Neural progenitor cell (in vitro differentiated cells): ENCODE measurements at regions not wholly inside any gene's neighbourhood (a gene's known extent, or its start where the extent isn't known, plus 50 kb on each side); places are given as distances from the start of the nearest gene placed in this dataset.

Source experiments
- DNase-seq: peaks from one replicate; pipeline ENCODE4 v3.0.0-alpha.2; 2016; ENCODE audit warnings: low spot score
- H2AFZ ChIP-seq: fragments of 200-600 bp; sonication (generic); replicated peaks from 2 replicates; pipeline ENCODE4 v1.6.1; 2016; ENCODE audit warnings: antibody characterized with exemption
- H3F3A ChIP-seq: fragments of 200-600 bp; sonication (generic); 2 replicates; pipeline ENCODE4 v1.6.1; 2016; ENCODE audit warnings: antibody characterized with exemption, low read depth
- H3K27ac ChIP-seq: fragments of 200-600 bp; sonication (generic); 2 replicates; pipeline ENCODE4 v1.5.1; 2016; ENCODE audit warnings: mild to moderate bottlenecking
- H3K27me3 ChIP-seq: fragments of 200-600 bp; sonication (generic); 2 replicates; pipeline ENCODE4 v1.6.1; 2016; ENCODE audit warnings: mild to moderate bottlenecking, moderate library complexity
- H3K36me3 ChIP-seq: fragments of 200-600 bp; sonication (generic); 2 replicates; pipeline ENCODE4 v1.5.1; 2016
- H3K4me1 ChIP-seq: fragments of 200-600 bp; sonication (generic); 2 replicates; pipeline ENCODE4 v1.6.1; 2016; ENCODE audit warnings: mixed run types
- H3K4me2 ChIP-seq: fragments of 200-600 bp; sonication (generic); 2 replicates; pipeline ENCODE4 v1.6.1; 2016
- H3K4me3 ChIP-seq: fragments of 200-600 bp; sonication (generic); 2 replicates; pipeline ENCODE4 v1.5.1; 2016
- H3K79me2 ChIP-seq: fragments of 200-600 bp; sonication (generic); 2 replicates; pipeline ENCODE4 v1.6.1; 2016; ENCODE audit warnings: low read depth
- H3K9ac ChIP-seq: fragments of 200-600 bp; sonication (generic); 2 replicates; pipeline ENCODE4 v1.6.1; 2016
- H3K9me3 ChIP-seq: fragments of 200-600 bp; sonication (generic); 2 replicates; pipeline ENCODE4 v1.5.1; 2016; ENCODE audit warnings: low read depth
- H4K20me1 ChIP-seq: fragments of 200-600 bp; sonication (generic); 2 replicates; pipeline ENCODE4 v1.6.1; 2016; ENCODE audit warnings: low read depth
- H3K27ac Mint-ChIP-seq: 3 replicates; pipeline ENCODE4 v1.8.0; 2021; ENCODE audit warnings: mixed read lengths
- H3K27me3 Mint-ChIP-seq: 2 replicates; pipeline ENCODE4 v1.8.0; 2022; ENCODE audit warnings: low read depth, mild to moderate bottlenecking, inconsistent platforms, moderate library complexity, mixed read lengths; ENCODE audit not compliant: insufficient read depth
- H3K36me3 Mint-ChIP-seq: 3 replicates; pipeline ENCODE4 v1.8.0; 2021; ENCODE audit warnings: mixed read lengths
- H3K4me1 Mint-ChIP-seq: 3 replicates; pipeline ENCODE4 v1.8.0; 2021; ENCODE audit warnings: mixed read lengths
- H3K4me3 Mint-ChIP-seq: 3 replicates; pipeline ENCODE4 v1.8.0; 2021; ENCODE audit warnings: mild to moderate bottlenecking, moderate library complexity, mixed read lengths
- H3K9me3 Mint-ChIP-seq: 3 replicates; pipeline ENCODE4 v1.8.0; 2020; ENCODE audit warnings: mixed read lengths
- EZH2 ChIP-seq: fragments of 200-600 bp; sonication (generic); IDR thresholded peaks from 2 replicates; pipeline ENCODE4 v1.6.1; 2017; ENCODE audit warnings: antibody characterized with exemption, mild to moderate bottlenecking, moderate library complexity
- EZH2phosphoT487 ChIP-seq: fragments of 200-600 bp; sonication (generic); IDR thresholded peaks from 2 replicates; pipeline ENCODE4 v1.6.1; 2017; ENCODE audit warnings: antibody characterized with exemption
- TF ChIP-seq, protein P1 (sequence below): fragments of 200-600 bp; sonication (generic); IDR thresholded peaks from 2 replicates; pipeline ENCODE4 v1.5.1; 2017; ENCODE audit warnings: antibody characterized with exemption, mild to moderate bottlenecking

DNA sequence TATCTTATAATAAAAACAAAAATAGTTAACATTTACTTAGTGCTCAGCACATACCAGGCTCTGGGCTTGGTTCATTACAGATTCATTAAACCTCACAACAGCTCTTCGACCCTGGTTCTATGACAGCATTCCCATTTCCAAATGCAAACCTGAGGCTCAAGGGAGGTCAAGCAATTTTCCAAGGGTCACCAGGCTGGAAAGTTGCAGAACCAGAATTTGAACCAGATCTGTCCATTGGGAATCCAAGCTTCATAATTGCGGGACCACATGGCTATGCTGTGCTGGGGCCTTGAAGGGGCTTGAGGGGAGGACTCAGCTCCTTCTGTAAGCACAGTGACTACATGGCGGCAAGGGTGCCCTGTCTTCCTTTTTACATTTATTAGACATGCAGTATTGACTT lies 197.3 kb upstream of the LNX1 start:
- Mint-ChIP-seq H3K4me1 (no peaks in the 10 kb centered on the region), H3K36me3 (no peaks in the 10 kb centered on the region), H3K27me3 (peaks cover 10% of the 10 kb centered on the region), H3K9me3 (no peaks in the 10 kb centered on the region), H3K27ac (no peak overlapping the region), H3K4me3 (no peak overlapping the region)
- Histone ChIP-seq H3K4me1 (peaks cover 9% of the 10 kb centered on the region), H3F3A (no peaks in the 10 kb centered on the region), H3K9me3 (no peaks in the 10 kb centered on the region), H3K27ac (no peak overlapping the region), H4K20me1 (no peaks in the 10 kb centered on the region), H3K79me2 (no peaks in the 10 kb centered on the region), H3K36me3 (no peaks in the 10 kb centered on the region), H2AFZ (no peak overlapping the region), H3K27me3 (no peaks in the 10 kb centered on the region), H3K9ac (no peak overlapping the region), H3K4me2 (no peak overlapping the region), H3K4me3 (no peak overlapping the region)
- TF ChIP-seq EZH2 (no peak), EZH2phosphoT487 (no peak)
- TF ChIP-seq, protein P1, sequence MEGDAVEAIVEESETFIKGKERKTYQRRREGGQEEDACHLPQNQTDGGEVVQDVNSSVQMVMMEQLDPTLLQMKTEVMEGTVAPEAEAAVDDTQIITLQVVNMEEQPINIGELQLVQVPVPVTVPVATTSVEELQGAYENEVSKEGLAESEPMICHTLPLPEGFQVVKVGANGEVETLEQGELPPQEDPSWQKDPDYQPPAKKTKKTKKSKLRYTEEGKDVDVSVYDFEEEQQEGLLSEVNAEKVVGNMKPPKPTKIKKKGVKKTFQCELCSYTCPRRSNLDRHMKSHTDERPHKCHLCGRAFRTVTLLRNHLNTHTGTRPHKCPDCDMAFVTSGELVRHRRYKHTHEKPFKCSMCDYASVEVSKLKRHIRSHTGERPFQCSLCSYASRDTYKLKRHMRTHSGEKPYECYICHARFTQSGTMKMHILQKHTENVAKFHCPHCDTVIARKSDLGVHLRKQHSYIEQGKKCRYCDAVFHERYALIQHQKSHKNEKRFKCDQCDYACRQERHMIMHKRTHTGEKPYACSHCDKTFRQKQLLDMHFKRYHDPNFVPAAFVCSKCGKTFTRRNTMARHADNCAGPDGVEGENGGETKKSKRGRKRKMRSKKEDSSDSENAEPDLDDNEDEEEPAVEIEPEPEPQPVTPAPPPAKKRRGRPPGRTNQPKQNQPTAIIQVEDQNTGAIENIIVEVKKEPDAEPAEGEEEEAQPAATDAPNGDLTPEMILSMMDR, result no peak
- DNase-seq, result no peak

- H3K9me3 ChIP-seq, result no peaks in the 10 kb centered on the region
- H3K4me1 Mint-ChIP-seq, result no peaks in the 10 kb centered on the region
- H3K4me2 ChIP-seq, result no peak overlapping the region
These were observed 196.7 kb upstream of the LNX1 start for GRCh38 chr4:53788011-53788410.

DNA sequence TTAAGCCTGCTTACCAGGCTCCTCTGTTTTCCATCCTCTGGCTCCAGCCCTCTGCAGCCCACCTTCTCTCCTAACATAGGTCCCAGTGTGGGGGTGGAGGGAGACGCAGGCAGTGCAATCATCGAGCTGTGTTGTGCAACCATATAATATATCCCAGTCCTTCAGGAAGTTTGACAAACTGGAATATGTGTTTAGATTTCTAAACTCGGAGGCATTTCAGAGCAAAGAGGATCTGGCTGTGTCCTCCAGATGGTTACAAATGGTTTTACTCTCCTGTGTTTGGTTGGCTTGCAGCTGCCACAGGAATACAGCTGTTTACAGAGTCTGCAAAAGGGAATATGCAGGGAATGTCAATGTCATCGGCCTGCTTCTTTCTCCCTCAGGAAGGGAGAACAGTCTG lies 195.3 kb upstream of the LNX1 start:
- TF ChIP-seq EZH2, result no peak
- TF ChIP-seq EZH2phosphoT487, result no peak
- TF ChIP-seq, protein P1, result no peak
- DNase-seq, result no peak
- H3K9ac ChIP-seq, result no peak overlapping the region
- no peak overlapping the region for H3K4me2 ChIP-seq
- H2AFZ ChIP-seq, result no peak overlapping the region
- no peaks in the 10 kb centered on the region for H4K20me1 ChIP-seq
- Mint-ChIP-seq H3K27ac (no peak overlapping the region), H3K4me3 (no peak overlapping the region), H3K36me3 (no peaks in the 10 kb centered on the region), H3K27me3 (peaks cover 7% of the 10 kb centered on the region), H3K4me1 (no peaks in the 10 kb centered on the region), H3K9me3 (no peaks in the 10 kb centered on the region)
- H3K27me3 ChIP-seq, result no peaks in the 10 kb centered on the region
- peaks cover 9% of the 10 kb centered on the region for H3K4me1 ChIP-seq
- no peaks in the 10 kb centered on the region for H3K9me3 ChIP-seq
- no peaks in the 10 kb centered on the region for H3K36me3 ChIP-seq
- H3K4me3 ChIP-seq, result no peak overlapping the region
- H3F3A ChIP-seq, result no peaks in the 10 kb centered on the region
- no peaks in the 10 kb centered on the region for H3K79me2 ChIP-seq
- no peak overlapping the region for H3K27ac ChIP-seq

More at GRCh38 chr4:53788011-53788410, 196.7 kb upstream of the LNX1 start:
- no peaks in the 10 kb centered on the region for H3F3A ChIP-seq
- TF ChIP-seq EZH2 (no peak), EZH2phosphoT487 (no peak)
- TF ChIP-seq, protein P1, result no peak
- peaks cover 9% of the 10 kb centered on the region for H3K4me1 ChIP-seq
- no peaks in the 10 kb centered on the region for H3K79me2 ChIP-seq
- H3K36me3 ChIP-seq, result no peaks in the 10 kb centered on the region
- H3K9ac ChIP-seq, result no peak overlapping the region
- Mint-ChIP-seq H3K4me3 (no peak overlapping the region), H3K27me3 (peaks cover 10% of the 10 kb centered on the region), H3K9me3 (no peaks in the 10 kb centered on the region), H3K36me3 (no peaks in the 10 kb centered on the region), H3K27ac (no peak overlapping the region)
- H3K4me3 ChIP-seq, result no peak overlapping the region
- DNase-seq, result no peak
- H3K27me3 ChIP-seq, result no peaks in the 10 kb centered on the region
- H2AFZ ChIP-seq, result no peak overlapping the region
- no peak overlapping the region for H3K27ac ChIP-seq
- no peaks in the 10 kb centered on the region for H4K20me1 ChIP-seq
